Pons (tissue), 1 donor: ENCODE measurements at regions not wholly inside any gene's neighbourhood (a gene's known extent, or its start where the extent isn't known, plus 50 kb on each side); places are given as distances from the start of the nearest gene placed in this dataset.
A peak's percentile ranks its signal among the peaks of the same experiment; 100 is the strongest.

ENCODE experiments used
- DNase-seq: peaks from one replicate; pipeline ENCODE4 v3.0.0-alpha.2; 2016; ENCODE audit warnings: low spot score

DNA sequence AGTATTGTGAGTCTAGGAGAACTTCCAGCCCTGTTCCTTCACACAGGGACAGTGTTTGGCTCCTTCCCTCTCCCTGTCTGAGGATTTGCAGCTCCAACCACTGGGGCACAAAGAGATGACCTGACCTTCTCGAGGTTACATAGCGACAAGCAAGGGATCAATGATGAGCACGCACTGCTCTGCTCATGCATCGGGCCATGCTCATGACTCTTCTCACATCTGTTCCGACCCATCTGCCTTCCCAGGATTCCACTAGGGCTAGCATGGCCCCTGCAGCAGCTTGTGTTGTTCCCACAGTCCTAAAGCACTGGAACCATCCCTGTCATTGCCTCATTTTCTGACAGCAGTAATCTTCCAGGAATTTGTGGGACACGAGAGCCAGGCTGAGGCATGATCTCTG lies 78.8 kb upstream of the ARHGAP28 start:
- DNase-seq = no peak

DNA sequence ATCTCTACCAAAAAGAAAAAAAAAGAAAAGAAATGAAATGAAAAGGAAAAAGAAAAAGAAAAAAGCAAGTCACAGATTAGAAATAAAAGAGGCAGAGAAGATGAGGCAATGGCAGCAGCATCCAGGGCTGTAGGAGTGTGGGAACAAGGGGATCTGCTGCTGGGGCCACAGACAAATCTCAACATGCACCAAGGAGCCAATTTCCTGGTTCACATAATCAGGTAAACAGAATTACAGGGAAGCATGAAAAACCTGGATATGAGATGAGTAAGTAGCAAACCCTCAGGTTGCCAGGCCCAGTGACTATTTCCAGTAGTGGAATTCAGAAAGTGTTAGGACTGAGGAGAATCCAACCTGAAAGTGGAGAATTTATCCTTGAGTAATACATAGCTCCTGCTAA lies 77.4 kb upstream of the ARHGAP28 start:
- DNase-seq = no peak

DNA sequence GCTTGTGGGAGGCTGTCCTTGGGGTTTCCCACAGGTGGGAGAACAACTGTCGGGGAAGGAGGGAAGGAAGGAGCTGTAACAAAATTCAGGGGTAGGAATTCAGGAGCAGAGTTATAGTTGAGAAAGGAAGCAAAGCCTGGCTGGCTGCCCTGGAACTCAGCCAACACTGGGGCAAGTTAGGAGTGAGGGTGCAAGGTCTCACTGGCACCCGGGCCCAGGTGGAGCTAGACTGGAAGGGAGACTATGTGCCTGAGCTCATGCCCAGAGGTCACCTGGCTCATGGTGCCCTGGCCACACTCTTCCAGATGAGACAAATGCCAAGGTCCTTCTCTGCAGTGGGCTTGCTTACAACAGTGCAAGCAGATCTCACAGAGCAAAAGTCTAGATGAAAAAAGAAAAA lies 75.6 kb upstream of the ARHGAP28 start:
- DNase-seq = no peak

DNA sequence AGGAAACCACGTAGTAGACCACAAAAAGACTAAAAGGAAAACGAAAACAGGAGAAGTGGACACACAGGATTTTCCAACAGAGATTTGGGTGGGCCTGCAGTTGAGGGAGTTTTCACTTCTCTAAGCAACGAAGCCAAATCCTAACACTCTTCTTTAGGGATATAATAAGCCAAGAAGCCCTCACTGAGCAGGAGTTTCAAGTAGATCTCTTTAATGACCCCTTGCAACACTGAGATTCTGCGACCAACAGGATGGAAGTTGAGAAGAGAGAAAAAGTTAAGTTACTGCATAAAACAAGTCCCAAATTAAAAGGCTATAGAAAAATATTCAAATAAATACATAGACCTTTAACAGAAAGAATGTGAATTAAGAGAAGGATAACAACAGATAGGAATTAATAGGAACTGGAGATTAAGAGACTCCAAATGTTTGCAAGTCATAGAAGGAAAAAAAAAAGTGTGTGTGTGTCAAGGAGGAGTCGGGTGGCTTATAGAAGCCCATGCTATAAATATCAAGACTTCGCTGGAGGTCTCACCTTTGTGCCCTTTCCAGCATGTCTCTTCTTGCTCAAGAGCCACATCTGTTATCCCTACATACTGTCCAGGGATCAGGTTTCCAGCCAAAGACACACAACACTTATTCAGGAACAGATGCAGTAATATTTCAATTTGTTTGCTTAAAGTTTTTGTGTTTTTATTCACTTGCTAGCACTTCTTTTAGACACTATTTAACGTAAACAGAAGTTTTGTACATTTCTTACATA lies 69.4 kb upstream of the ARHGAP28 start:
- no peak for DNase-seq

DNA sequence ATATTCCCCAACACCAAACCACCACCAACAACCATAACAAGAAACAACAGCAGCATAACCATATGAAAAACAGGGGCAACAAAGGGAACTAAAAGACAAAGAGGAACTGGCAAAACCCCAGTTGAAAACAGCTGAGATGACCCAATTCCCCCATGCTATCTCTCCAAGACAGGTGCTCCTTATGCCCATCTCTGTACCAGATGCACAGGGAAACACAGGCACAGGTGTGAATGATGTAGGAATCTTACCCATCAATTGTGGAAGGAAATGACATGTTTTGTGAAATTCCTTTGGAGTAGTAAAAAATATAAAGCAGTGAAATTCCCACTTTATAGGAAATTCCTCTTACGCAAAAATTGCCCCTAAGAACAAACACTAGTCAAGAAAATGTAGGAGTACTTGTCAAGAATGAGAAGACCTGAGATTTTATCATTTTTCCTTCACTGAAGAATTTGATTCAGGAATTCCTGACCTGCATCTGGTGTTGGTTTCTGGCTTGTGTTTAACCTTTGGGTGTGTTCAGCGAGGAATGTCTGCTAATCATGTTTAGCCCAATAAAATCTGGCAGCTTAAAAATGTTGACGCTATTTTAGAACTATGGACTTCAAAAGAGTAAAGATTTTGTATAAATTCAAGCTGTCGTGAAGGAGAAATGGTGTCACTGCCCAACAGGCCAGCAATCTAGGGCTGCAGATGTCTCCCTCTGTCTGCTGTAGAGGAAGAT lies 67.7 kb upstream of the ARHGAP28 start:
- DNase-seq = no peak

DNA sequence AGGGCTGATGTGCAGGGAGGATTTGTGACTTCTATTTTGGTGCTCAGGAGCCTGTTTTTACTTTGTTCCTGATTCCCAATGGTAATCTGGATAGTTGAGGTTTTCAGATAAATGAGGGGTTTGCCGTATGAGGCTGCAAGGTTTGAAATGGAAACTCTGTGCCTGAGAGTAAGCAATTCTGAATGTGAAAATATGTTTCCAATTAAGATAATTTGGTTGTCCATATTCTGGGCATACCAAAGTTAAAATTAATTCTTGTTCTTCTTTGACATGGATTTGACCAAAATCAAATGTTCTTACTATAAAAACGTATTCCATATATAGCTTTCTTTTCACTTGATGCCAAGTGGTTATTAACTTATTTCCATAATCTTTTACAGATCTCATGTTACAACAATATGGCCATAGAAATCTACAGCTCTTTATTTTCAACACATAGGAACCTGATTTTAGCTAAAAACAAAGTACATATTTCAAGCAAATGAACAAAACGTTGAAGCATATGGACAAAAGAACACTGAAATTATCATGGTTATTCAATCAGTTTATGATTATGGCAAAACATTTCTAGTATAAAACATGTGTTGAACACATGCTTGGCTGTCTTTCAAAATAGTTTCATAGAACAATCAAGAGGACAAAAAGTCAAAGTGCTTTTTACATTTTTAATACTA lies 63.4 kb upstream of the ARHGAP28 start:
- no peak for DNase-seq

DNA sequence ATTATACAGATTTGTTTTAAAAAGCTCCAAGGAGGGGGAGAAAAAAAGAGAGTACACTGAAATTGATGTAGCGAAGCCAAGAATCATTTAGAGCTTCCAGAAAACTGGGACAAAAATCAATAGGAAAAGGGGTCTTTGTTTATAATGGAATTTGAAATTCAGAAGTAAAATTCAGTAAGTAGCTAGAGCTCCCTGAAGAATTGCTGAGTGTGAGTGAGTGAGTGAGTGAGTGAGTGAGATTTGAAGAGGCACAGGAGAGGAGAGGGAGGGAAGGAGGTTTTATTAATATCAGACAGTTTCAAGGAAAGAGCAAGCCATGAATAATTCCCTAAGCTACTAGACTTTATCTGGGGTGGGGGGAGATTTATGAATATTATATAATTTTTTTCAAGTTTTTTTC lies 60.7 kb upstream of the ARHGAP28 start:
- DNase-seq = peak; percentile 3

DNA sequence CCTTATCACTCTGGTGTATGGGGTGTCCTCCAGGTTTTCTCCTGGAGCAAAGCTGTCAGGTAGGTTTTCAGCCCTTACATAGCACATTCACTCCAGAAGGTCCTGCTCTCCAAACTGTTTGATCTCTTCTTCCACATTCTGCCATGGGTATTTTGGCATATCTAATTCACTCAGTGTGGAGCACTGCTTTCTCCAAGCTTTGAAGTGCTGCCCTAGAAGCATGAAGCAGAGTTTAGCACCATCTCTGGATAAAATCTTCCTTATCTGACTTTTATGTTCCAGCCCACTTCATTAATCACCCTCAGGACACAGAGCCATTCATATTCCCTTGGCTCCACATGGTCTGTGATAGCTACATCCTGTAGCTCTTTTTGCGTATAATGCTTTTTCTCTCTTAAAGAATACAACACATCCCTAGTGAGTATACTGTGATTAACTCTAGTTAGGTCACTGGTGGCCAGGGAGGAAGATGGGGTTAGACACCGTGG lies 56.7 kb upstream of the ARHGAP28 start:
- no peak for DNase-seq

DNA sequence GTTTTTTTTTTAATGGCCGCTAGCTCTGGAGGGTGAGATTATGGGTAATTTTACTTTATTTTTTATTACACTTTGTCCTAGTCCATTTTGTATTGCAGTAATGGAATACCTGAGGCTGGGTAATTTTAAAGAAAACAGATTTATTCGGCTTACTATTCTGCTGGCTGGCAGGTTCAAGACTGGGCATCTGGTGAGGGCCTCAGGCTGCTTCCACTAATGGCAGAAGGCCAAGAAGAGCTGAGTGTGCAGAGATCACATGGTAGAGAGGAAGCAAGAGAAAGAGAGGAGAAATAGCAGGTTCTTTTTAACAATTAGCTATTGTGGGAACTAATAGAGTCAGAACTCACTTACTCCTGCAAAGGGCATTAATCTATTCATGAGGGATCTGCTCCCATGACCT lies 52.4 kb upstream of the ARHGAP28 start:
- no peak for DNase-seq

DNA sequence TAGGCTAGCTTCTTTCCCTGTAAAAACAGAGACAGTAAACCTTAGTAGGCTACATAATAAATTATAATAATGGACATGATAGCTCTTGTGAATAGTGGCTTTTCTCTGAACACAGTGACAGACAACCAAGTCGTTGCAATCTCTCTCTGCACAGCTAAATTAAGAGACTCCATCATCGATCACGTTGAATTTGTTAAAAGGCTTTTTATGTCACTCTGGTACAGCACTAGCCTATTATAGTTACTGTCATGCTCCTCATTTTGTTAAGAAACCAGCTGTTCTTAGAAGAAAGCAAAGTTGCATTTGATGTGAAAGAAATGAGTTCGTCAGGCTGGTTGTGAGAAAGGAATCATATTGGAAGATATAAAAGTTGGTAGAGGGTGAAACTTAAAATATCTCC lies 50.3 kb upstream of the ARHGAP28 start:
- DNase-seq = no peak
